Suprapubic skin (tissue), 3 donors: ENCODE measurements at regions not wholly inside any gene's neighbourhood (a gene's known extent, or its start where the extent isn't known, plus 50 kb on each side); places are given as distances from the start of the nearest gene placed in this dataset.

Experiments
- CTCF ChIP-seq, 2 donors: fragments of 200-600 bp in 1 of 2; fragments of 450-650 bp in 1 of 2; sonication (generic) in 1 of 2; IDR thresholded peaks; one replicate each; pipeline ENCODE4 v1.5.1; 2016 to 2019; ENCODE audit warnings: antibody characterized with exemption in 2 of 2, mild to moderate bottlenecking in 1 of 2, moderate library complexity in 1 of 2
- POLR2AphosphoS5 ChIP-seq, 3 donors: sonication (generic); formaldehyde crosslinking; IDR thresholded peaks; one replicate each; pipeline ENCODE4 v1.6.1; 2017; ENCODE audit warnings: antibody characterized with exemption in 3 of 3

GRCh38 chr13:76222511-76222910 is 586.4 kb downstream of the LMO7 start:
- no peak for TF ChIP-seq CTCF (IDR thresholded peaks at IDR 0.05)
- TF ChIP-seq POLR2AphosphoS5 (IDR thresholded peaks at IDR 0.05): no peak
